ENCODE measurements at regions not wholly inside any gene's neighbourhood (a gene's known extent, or its start where the extent isn't known, plus 50 kb on each side); places are given as distances from the start of the nearest gene placed in this dataset.

GRCh38 chr11:122322329-122322728 is 206.3 kb upstream of the BLID start:
- Mint-ChIP-seq H3K36me3 (ENCODE audit: low read depth) (no peaks in the 10 kb centered on the region), H3K4me1 (no peaks in the 10 kb centered on the region), H3K27ac (no peak overlapping the region), H3K4me3 (no peak overlapping the region), H3K27me3 (peaks cover 4% of the 10 kb centered on the region), H3K9me3 (ENCODE audit: low read depth) (no peaks in the 10 kb centered on the region)
- DNase-seq = no peak
- ChIA-PET POLR2A (no interaction called here), CTCF (interaction anchor here (1.1 kb wide), 1 partner anchor 8 kb away, joined by 3 read pairs; no protein-coding TSS in a partner anchor)
- ATAC-seq = no peak
- intact Hi-C loops (cut with DNase I, micrococcal nuclease) = no loop called here

- ChIA-PET POLR2A (no interaction called here), CTCF (no interaction called here)
- intact Hi-C loops (cut with DNase I, micrococcal nuclease) = no loop called here
- H3K36me3 Mint-ChIP-seq (ENCODE audit: low read depth) = no peaks in the 10 kb centered on the region
- DNase-seq (no peak), ATAC-seq (no peak)
- H3K4me1 Mint-ChIP-seq = no peaks in the 10 kb centered on the region
- no peak overlapping the region for H3K4me3 Mint-ChIP-seq
- peaks cover 4% of the 10 kb centered on the region for H3K27me3 Mint-ChIP-seq
- H3K27ac Mint-ChIP-seq = no peak overlapping the region
- H3K9me3 Mint-ChIP-seq (ENCODE audit: low read depth) = no peaks in the 10 kb centered on the region
These were observed 204.7 kb upstream of the BLID start for GRCh38 chr11:122320671-122321070.

DNA sequence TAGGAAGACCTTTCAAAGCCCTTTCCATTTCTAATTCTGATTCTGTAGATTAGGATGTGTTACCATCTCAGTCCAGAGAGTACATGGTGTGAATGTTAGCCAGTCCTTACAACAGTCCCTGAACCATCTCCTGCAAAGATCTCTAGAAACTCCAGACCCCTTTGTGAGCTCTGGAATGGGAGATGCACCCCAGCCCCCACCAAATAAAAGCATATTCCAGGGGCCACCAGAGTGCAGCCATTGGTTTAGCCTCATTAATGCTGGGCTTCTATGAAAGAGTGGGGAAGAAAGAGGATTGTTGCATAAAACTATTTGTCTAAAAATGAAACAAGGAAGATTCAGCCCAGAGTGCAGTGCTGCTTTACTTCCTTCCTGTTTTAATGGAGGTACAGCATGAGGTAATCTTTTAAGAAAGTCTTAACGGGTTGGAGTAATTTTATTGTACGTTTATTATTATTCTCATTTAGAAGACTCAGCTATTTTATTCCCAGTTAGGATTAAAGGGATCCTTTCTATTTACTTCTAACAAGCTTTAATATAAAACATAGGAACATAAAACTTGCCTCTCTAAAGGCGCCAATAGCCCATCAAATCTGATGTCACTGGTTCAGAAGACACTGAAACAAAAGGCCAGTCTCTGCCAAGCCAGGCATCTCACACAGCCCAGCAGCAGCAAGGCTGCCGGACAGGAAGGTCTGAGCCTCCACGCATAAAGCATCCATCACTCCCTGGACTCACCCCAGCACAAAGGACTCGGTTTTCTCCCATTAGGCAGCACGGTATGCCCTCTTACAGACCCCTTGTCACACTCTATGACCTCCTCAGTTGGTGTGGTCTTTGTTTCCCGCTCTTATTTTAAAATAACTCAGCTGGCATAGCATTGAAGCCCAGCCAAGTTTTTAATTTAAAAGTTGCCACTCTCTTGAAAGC is 203.9 kb upstream of the BLID start:
- Mint-ChIP-seq H3K4me1 (no peaks in the 10 kb centered on the region), H3K27me3 (peaks cover 4% of the 10 kb centered on the region), H3K36me3 (ENCODE audit: low read depth) (no peaks in the 10 kb centered on the region), H3K27ac (no peak overlapping the region), H3K9me3 (ENCODE audit: low read depth) (no peaks in the 10 kb centered on the region), H3K4me3 (no peak overlapping the region)
- intact Hi-C loops (cut with DNase I, micrococcal nuclease) = no loop called here
- ATAC-seq (no peak), DNase-seq (no peak)
- CTCF ChIA-PET = no interaction called here
- POLR2A ChIA-PET = no interaction called here

- CTCF ChIA-PET = interaction anchor here (0.6 kb wide), 1 partner anchor 1425 kb away, joined by 3 read pairs; no protein-coding TSS in a partner anchor
- Mint-ChIP-seq H3K27ac (no peak overlapping the region), H3K9me3 (ENCODE audit: low read depth) (no peaks in the 10 kb centered on the region), H3K36me3 (ENCODE audit: low read depth) (no peaks in the 10 kb centered on the region), H3K27me3 (peaks cover 4% of the 10 kb centered on the region), H3K4me3 (no peak overlapping the region), H3K4me1 (no peaks in the 10 kb centered on the region)
- ATAC-seq (no peak), DNase-seq (no peak)
- POLR2A ChIA-PET = no interaction called here
- intact Hi-C loops (cut with DNase I, micrococcal nuclease) = no loop called here
These were observed 203.1 kb upstream of the BLID start for GRCh38 chr11:122319085-122319484.

GRCh38 chr11:122317305-122317704 is 201.3 kb upstream of the BLID start:
- POLR2A ChIA-PET = no interaction called here
- no peak for ATAC-seq
- H3K4me1 Mint-ChIP-seq = no peaks in the 10 kb centered on the region

DNA sequence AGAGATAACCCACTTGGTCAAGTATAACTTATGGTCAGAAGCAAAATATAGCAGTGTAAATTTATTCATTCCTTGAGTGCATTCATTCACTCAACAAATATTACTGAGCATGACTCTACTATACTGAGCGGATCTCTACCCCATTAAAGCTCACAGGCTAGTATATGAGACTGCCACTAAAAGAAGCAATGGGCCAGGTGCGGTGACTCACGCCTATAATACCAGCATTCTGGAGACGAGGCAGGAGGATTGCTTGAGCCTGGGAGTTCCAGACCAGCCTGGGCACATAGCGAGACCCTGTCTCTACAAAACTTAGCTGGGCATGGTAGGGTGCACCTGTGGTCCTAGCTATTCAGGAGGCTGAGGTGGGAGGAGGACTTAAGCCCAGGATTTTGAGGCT is 197.6 kb upstream of the BLID start:
- no peak overlapping the region for H3K4me3 Mint-ChIP-seq
- no peak for ATAC-seq

More at GRCh38 chr11:122317305-122317704, 201.3 kb upstream of the BLID start:
- intact Hi-C loops (cut with DNase I, micrococcal nuclease) = no loop called here
- Mint-ChIP-seq H3K4me3 (no peak overlapping the region), H3K36me3 (ENCODE audit: low read depth) (no peaks in the 10 kb centered on the region), H3K27me3 (peaks cover 2% of the 10 kb centered on the region), H3K27ac (no peak overlapping the region), H3K9me3 (ENCODE audit: low read depth) (no peaks in the 10 kb centered on the region)
- DNase-seq = no peak
- CTCF ChIA-PET = interaction anchor here (0.5 kb wide), 1 partner anchor 716 kb away, joined by 3 read pairs; no protein-coding TSS in a partner anchor

GRCh38 chr11:122311216-122311755 is 195.3 kb upstream of the BLID start:
- Mint-ChIP-seq H3K27ac (no peak overlapping the region), H3K4me1 (no peaks in the 10 kb centered on the region), H3K4me3 (no peak overlapping the region), H3K36me3 (ENCODE audit: low read depth) (no peaks in the 10 kb centered on the region), H3K27me3 (peaks cover 5% of the 10 kb centered on the region), H3K9me3 (ENCODE audit: low read depth) (no peaks in the 10 kb centered on the region)
- DNase-seq = no peak
- intact Hi-C loops (cut with DNase I, micrococcal nuclease) = no loop called here
- ChIA-PET POLR2A (interaction anchor here (0.5 kb wide), 1 partner anchor 233 kb away, joined by 3 read pairs; no protein-coding TSS in a partner anchor), CTCF (no interaction called here)
- ATAC-seq = no peak

More for the DNA sequence above, 197.6 kb upstream of the BLID start:
- Mint-ChIP-seq H3K27me3 (no peaks in the 10 kb centered on the region), H3K4me1 (no peaks in the 10 kb centered on the region), H3K9me3 (ENCODE audit: low read depth) (no peaks in the 10 kb centered on the region), H3K27ac (no peak overlapping the region), H3K36me3 (ENCODE audit: low read depth) (no peaks in the 10 kb centered on the region)
- CTCF ChIA-PET = no interaction called here
- intact Hi-C loops (cut with DNase I, micrococcal nuclease) = no loop called here
- no peak for DNase-seq
- POLR2A ChIA-PET = no interaction called here

DNA sequence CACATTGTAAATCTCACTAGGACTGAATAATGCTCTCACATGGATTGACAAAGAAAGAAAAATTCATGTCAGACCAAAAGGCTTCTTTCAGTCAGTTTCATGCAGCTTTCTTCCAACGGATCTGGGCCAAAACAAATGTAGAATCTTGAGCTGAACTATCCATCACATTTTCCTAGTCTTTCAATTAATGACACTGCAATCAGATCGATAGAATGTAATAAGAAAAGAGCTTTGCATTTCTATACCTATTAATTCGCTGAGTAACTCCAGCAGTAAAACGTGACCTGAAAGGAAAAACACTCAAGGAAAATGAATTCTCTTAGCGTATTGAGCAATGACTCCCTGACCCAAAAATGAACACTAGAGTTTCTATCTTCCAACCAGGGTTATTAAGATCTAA is 194.8 kb upstream of the BLID start:
- Mint-ChIP-seq H3K36me3 (ENCODE audit: low read depth) (no peaks in the 10 kb centered on the region), H3K27ac (no peak overlapping the region), H3K4me1 (no peaks in the 10 kb centered on the region), H3K9me3 (ENCODE audit: low read depth) (no peaks in the 10 kb centered on the region), H3K4me3 (no peak overlapping the region), H3K27me3 (peaks cover 5% of the 10 kb centered on the region)
- intact Hi-C loops (cut with DNase I, micrococcal nuclease) = no loop called here
- POLR2A ChIA-PET = interaction anchor here (0.5 kb wide), 1 partner anchor 232 kb away, joined by 3 read pairs; no protein-coding TSS in a partner anchor
- CTCF ChIA-PET = no interaction called here
- ATAC-seq (no peak), DNase-seq (no peak)

DNA sequence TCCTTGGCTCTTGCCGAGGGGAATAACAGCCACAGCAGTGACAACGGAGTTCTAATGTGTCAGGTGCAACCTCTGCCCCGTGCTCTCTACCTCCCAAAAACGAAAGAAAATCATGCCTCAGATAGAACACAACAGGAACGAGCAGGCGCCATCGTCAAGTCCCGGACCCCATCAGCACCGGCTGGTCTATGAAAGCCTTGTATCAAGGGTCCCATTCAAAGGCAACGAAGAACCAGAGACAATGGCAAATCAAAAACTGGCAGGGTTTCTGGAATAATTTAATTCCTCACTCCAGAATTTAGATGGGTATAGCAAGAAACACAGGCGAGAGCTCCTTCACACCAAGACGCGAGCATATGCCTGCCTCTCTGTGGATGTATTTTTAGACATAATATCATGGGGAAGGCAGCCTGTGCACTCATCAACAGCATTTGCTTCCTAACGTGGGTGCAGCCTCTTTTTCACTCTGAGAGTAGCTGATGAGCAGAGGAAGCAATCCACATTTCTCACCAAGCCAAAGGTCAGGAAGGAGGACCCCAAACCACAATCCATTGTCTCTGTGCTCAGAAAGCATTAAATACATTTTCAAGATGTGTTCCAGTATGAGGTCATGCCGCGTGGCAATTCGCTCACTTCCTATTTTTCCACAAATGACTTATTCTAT is 193.4 kb upstream of the BLID start:
- Mint-ChIP-seq H3K27ac (no peak overlapping the region), H3K4me1 (no peaks in the 10 kb centered on the region), H3K4me3 (no peak overlapping the region), H3K36me3 (ENCODE audit: low read depth) (no peaks in the 10 kb centered on the region), H3K27me3 (peaks cover 5% of the 10 kb centered on the region), H3K9me3 (ENCODE audit: low read depth) (no peaks in the 10 kb centered on the region)
- DNase-seq = no peak
- ChIA-PET POLR2A (no interaction called here), CTCF (no interaction called here)
- no peak for ATAC-seq
- intact Hi-C loops (cut with DNase I, micrococcal nuclease) = no loop called here

- no peak overlapping the region for H3K4me3 Mint-ChIP-seq
- ChIA-PET CTCF (interaction anchor here (0.6 to 1.0 kb wide), 2 partner anchors 10 to 472 kb away, joined by 3 read pairs; no protein-coding TSS in a partner anchor), POLR2A (no interaction called here)
- intact Hi-C loops (cut with DNase I, micrococcal nuclease) = no loop called here
- H3K36me3 Mint-ChIP-seq (ENCODE audit: low read depth) = no peaks in the 10 kb centered on the region
- DNase-seq (no peak), ATAC-seq (no peak)
- H3K9me3 Mint-ChIP-seq (ENCODE audit: low read depth) = no peaks in the 10 kb centered on the region
- H3K4me1 Mint-ChIP-seq = no peaks in the 10 kb centered on the region
- no peak overlapping the region for H3K27ac Mint-ChIP-seq
- H3K27me3 Mint-ChIP-seq = peaks cover 5% of the 10 kb centered on the region
These were observed 192.2 kb upstream of the BLID start for GRCh38 chr11:122308226-122308625.

DNA sequence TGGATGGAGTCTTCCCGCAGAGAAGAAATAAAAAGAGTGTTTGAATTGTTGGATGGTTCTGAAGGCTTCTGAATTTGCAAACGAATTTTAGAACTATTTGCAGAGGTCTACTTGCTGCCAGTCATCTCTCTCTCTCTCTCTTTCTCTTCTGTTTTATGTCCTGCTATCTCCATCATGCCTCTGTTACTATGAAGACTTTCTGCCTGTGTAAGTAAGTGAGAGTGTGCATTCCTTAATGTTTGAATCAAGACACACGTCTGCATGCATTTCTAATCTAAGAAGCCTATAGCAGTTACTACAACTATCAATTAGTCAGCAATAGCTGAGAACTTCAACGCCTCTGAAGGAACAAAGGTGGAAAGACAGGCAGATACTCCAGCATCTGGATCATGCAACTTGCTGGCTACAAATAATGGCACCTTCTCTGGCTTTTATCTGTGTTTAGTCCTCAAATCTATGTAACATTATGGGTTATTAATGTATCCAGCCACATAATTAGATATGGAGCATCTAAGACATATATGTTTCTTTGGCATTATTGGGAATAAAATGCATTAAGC is 191.5 kb upstream of the BLID start:
- ChIA-PET POLR2A (no interaction called here), CTCF (interaction anchor here (0.7 kb wide), 1 partner anchor 54 kb away, joined by 3 read pairs; no protein-coding TSS in a partner anchor)
- Mint-ChIP-seq H3K27me3 (peaks cover 5% of the 10 kb centered on the region), H3K4me3 (no peak overlapping the region), H3K27ac (no peak overlapping the region), H3K4me1 (no peaks in the 10 kb centered on the region), H3K9me3 (ENCODE audit: low read depth) (no peaks in the 10 kb centered on the region), H3K36me3 (ENCODE audit: low read depth) (no peaks in the 10 kb centered on the region)
- intact Hi-C loops (cut with DNase I, micrococcal nuclease) = no loop called here
- ATAC-seq = no peak
- DNase-seq = no peak
